ENCODE measurements at regions not wholly inside any gene's neighbourhood (a gene's known extent, or its start where the extent isn't known, plus 50 kb on each side); places are given as distances from the start of the nearest gene placed in this dataset.

DNA sequence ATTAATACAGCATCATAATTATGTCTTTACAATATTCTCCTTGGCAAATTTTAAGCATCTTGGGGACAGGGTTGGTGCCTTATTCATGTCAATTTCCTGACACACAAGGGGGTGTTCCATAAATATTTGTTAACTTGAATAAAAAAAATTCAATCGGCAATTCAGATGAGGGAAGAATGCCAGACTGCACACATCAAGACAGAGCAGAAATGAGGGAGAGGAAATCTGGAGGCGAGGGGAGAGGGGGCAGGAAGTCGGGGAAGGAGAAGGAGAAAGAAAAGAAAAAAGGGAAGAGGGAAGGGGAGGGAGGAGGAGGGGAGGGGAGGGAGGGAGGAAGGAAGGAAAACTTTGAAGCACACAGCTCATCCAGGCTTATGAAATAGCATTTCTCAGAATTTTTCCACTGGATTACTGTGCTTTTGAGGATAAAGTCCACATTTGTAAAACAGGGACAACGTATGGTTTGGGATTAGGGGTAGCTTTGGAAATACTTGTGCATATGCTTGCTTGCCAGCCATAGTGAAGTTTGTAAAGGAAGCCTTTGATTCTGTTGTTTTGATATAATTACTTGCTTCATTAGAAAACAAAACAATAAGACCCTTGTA lies 362.1 kb downstream of the SAMD5 start:
- Histone ChIP-seq H3K9ac (replicated peaks in 1 of 4; ENCODE audit: extremely low read depth in 1 of 4, low read depth in 3 of 4, low read length in 3 of 4) (no peak overlapping the region), H3K4me3 (ENCODE audit: extremely low read depth in 1 of 4, insufficient read depth in 2 of 4, low read depth in 3 of 4, low read length in 4 of 4) (no peak overlapping the region), H3K4ac (replicated peaks; ENCODE audit: insufficient read length, low read depth, low read length) (no peak overlapping the region), H3K23me2 (ENCODE audit: low read depth, low read length) (no peaks in the 10 kb centered on the region), H3K36me3 (ENCODE audit: control insufficient read depth in 2 of 4, insufficient read depth in 4 of 4, low read length in 3 of 4) (no peaks in the 10 kb centered on the region), H3K14ac (ENCODE audit: insufficient read length) (no peak overlapping the region), H4K8ac (ENCODE audit: extremely low read depth, insufficient read depth, low read length) (no peak overlapping the region), H2BK5ac (ENCODE audit: low read depth, low read length) (no peak overlapping the region), H4K5ac (ENCODE audit: insufficient read length, low read depth, low read length) (no peak overlapping the region), H3K56ac (replicated peaks; ENCODE audit: insufficient read length, low read depth, low read length) (no peak overlapping the region), H4K91ac (replicated peaks; ENCODE audit: insufficient read length, low read length) (no peak overlapping the region), H3K9me3 (ENCODE audit: insufficient read depth in 2 of 2, low read depth in 1 of 2, low read length in 1 of 2) (no peaks in the 10 kb centered on the region), H2BK15ac (ENCODE audit: low read length) (no peak overlapping the region), H3K79me1 (ENCODE audit: low read depth, low read length) (no peaks in the 10 kb centered on the region), H4K20me1 (replicated peaks in 1 of 2; ENCODE audit: control insufficient read depth in 1 of 2, insufficient read depth in 2 of 2, low read length in 2 of 2) (no peaks in the 10 kb centered on the region), H2AFZ (ENCODE audit: low read length) (peak overlapping the region; percentile 88), H3K4me2 (ENCODE audit: insufficient read depth in 1 of 2, low read depth in 2 of 2, low read length in 2 of 2) (no peak overlapping the region), H3K4me1 (replicated peaks in 1 of 4; ENCODE audit: control insufficient read depth in 3 of 4, insufficient read depth in 4 of 4, low read length in 3 of 4) (no peaks in the 10 kb centered on the region; a peak in 1 of 7 replicates), H3K79me2 (ENCODE audit: control insufficient read depth in 1 of 2, insufficient read depth in 2 of 2, low read length in 2 of 2) (no peaks in the 10 kb centered on the region), H3K23ac (ENCODE audit: insufficient read length) (no peak overlapping the region), H3K27ac (ENCODE audit: low read depth, low read length) (no peak overlapping the region), H2BK12ac (ENCODE audit: low read depth, low read length) (no peak overlapping the region), H2BK20ac (ENCODE audit: low read length) (no peak overlapping the region), H2AK5ac (ENCODE audit: low read depth, low read length) (no peak overlapping the region), H2BK120ac (replicated peaks; ENCODE audit: low read depth, low read length) (no peak overlapping the region), H3K27me3 (replicated peaks in 1 of 4; ENCODE audit: control insufficient read depth in 3 of 4, extremely low read depth in 1 of 4, insufficient read depth in 3 of 4, low read length in 3 of 4) (no peaks in the 10 kb centered on the region), H3K18ac (ENCODE audit: extremely low read depth, low read length) (no peak overlapping the region)
- 62% methylated on average over 3 of the region's 4 CpGs; no CpG with 5 or more reads in 1 of the 2 experiments for WGBS, 2 experiments (ENCODE audit: extremely low coverage in 1 of 2, insufficient coverage in 1 of 2, insufficient read length in 1 of 2, insufficient replicate concordance in 2 of 2, low coverage in 1 of 2, low lambda C conversion rate in 2 of 2, missing lambda C conversion rate in 1 of 2)
- ChIA-PET POLR2A (ENCODE audit: partially characterized antibody) (no interaction called here), CTCF (ENCODE audit: partially characterized antibody) (no interaction called here)
- TF ChIP-seq TAF7 (optimal IDR thresholded peaks at IDR 0.05; ENCODE audit: borderline replicate concordance, low read depth, low read length) (no peak), CREB1 (IDR thresholded peaks at IDR 0.05) (no peak), CTBP2 (IDR thresholded peaks at IDR 0.05; ENCODE audit: borderline replicate concordance, insufficient read depth, insufficient read length, low read length) (no peak), SRF (IDR thresholded peaks at IDR 0.05; ENCODE audit: low read depth, low read length) (no peak), RFX5 (IDR thresholded peaks at IDR 0.05; ENCODE audit: borderline replicate concordance, low read depth, low read length) (no peak)
- DNase-seq (ENCODE audit: low read depth in 1 of 2, low spot score in 2 of 2): no peak
- no peak for FAIRE-seq

Measured in H1 (cell line).